ENCODE measurements at regions not wholly inside any gene's neighbourhood (a gene's known extent, or its start where the extent isn't known, plus 50 kb on each side); places are given as distances from the start of the nearest gene placed in this dataset.

DNA sequence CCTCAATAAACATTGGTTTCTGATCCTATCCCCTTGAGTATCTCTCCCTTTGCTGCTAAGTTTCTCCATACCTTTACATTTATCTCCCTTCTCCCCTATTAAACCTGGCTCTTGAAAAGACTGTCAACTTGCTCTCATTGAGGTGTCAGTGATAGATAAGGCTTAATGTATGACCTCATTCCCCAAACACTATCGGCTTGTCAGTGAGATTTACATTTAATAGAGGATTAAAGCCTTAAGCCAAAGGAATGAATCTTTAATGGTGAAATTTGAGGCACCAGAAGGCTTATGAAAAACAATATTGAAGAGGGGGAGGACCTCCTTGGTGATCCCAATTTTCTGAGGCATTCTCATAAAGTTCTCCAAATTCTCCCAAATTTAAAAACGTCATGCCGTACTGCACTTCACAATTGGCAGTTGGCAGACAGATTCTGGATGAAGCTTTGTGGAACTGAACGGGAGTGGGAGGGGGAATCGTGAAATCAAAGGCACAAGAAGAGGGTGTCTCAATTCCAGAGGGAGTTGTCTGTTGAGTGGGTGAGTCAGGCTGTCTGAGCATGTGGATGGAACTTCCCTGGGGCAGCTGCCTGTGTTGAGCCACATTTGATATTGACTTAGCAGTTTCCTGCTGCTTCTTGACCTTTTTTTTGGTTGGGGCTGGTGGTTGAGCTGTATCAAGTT lies 478.8 kb downstream of the NPIPA7 start:
- Histone ChIP-seq H3K14ac (replicated peaks; ENCODE audit: low read depth, low read length) (no peak overlapping the region), H3K79me1 (ENCODE audit: low read depth in 1 of 2, low read length in 2 of 2) (no peaks in the 10 kb centered on the region), H3K18ac (ENCODE audit: low read depth, low read length) (no peak overlapping the region), H3K36me3 (ENCODE audit: control insufficient read depth, insufficient read depth, low read length) (no peaks in the 10 kb centered on the region), H3K27me3 (ENCODE audit: control insufficient read depth, insufficient read depth, low read length) (no peaks in the 10 kb centered on the region), H3K56ac (ENCODE audit: extremely low read depth, insufficient read depth, low read length) (no peak overlapping the region), H2AFZ (replicated peaks; ENCODE audit: low read length, poor library complexity) (no peak overlapping the region), H3K23ac (ENCODE audit: low read depth, low read length) (no peak overlapping the region), H4K5ac (ENCODE audit: low read depth, low read length) (no peak overlapping the region), H3K27ac (ENCODE audit: insufficient read depth, low read length) (no peak overlapping the region), H2AK9ac (replicated peaks; ENCODE audit: low read depth, low read length, poor library complexity) (no peak overlapping the region), H2BK120ac (ENCODE audit: low read depth, low read length) (no peak overlapping the region), H3K4ac (ENCODE audit: low read depth, low read length) (no peak overlapping the region), H2AK5ac (ENCODE audit: low read depth, low read length) (no peak overlapping the region), H3K9ac (ENCODE audit: low read depth, low read length) (no peak overlapping the region), H3K4me1 (ENCODE audit: control insufficient read depth, insufficient read depth, low read length) (no peaks in the 10 kb centered on the region), H4K20me1 (ENCODE audit: insufficient read depth, low read length) (no peaks in the 10 kb centered on the region), H4K8ac (ENCODE audit: low read depth in 2 of 2, low read length in 2 of 2) (no peak overlapping the region), H2BK20ac (ENCODE audit: low read depth, low read length) (no peak overlapping the region), H3K4me3 (ENCODE audit: insufficient read depth, low read depth, low read length) (no peak overlapping the region), H3K9me1 (ENCODE audit: insufficient read depth, low read length) (no peaks in the 10 kb centered on the region), H2BK15ac (ENCODE audit: low read depth, low read length) (no peak overlapping the region), H3K4me2 (ENCODE audit: low read depth, low read length) (no peak overlapping the region), H2BK5ac (ENCODE audit: low read depth, low read length, poor library complexity, severe bottlenecking) (no peak overlapping the region), H3K9me3 (ENCODE audit: control insufficient read depth, insufficient read depth, low read length) (peaks cover 3% of the 10 kb centered on the region; the same call in 1 of the 2 replicates), H4K91ac (ENCODE audit: insufficient read depth, low read depth, low read length) (no peak overlapping the region)
- ChIA-PET POLR2A (ENCODE audit: unreplicated experiment) (no interaction called here), CTCF (no interaction called here)
- intact Hi-C loops (cut with micrococcal nuclease): no loop called here
- TF ChIP-seq, protein P1, sequence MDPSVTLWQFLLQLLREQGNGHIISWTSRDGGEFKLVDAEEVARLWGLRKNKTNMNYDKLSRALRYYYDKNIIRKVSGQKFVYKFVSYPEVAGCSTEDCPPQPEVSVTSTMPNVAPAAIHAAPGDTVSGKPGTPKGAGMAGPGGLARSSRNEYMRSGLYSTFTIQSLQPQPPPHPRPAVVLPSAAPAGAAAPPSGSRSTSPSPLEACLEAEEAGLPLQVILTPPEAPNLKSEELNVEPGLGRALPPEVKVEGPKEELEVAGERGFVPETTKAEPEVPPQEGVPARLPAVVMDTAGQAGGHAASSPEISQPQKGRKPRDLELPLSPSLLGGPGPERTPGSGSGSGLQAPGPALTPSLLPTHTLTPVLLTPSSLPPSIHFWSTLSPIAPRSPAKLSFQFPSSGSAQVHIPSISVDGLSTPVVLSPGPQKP (IDR thresholded peaks at IDR 0.05; ENCODE audit: borderline replicate concordance, low read depth, low read length): no peak
- TF ChIP-seq MAZ (IDR thresholded peaks at IDR 0.05; ENCODE audit: borderline replicate concordance, low read depth, low read length): no peak
- TF ChIP-seq CHD1 (IDR thresholded peaks at IDR 0.05; ENCODE audit: low read depth, low read length): no peak
- no peak for TF ChIP-seq RFX5 (IDR thresholded peaks at IDR 0.05; ENCODE audit: low read depth, low read length)
- TF ChIP-seq POLR2A (IDR thresholded peaks at IDR 0.05; ENCODE audit: low read depth, low read length): no peak
- TF ChIP-seq CEBPB (IDR thresholded peaks at IDR 0.05; ENCODE audit: low read depth, low read length): no peak
- no TSS peak for BruUV-seq (replicated peaks)
- DNase-seq (no peak), ATAC-seq (ENCODE audit: low read depth) (no peak)
- dilution Hi-C loops (cut with HindIII; ENCODE audit: low sequenced_read_pairs, unreplicated experiment): no loop called here
- in situ Hi-C loops (cut with MboI; ENCODE audit: low sequenced_read_pairs): loop anchor here (25.0 kb wide), 1 partner anchor 605 kb away; the partner anchor contains the start of gene XYLT1
- WGBS, 2 experiments (ENCODE audit: extremely low coverage in 2 of 2, insufficient read length in 1 of 2): no CpG with 5 or more reads among the region's 5 CpGs
